Panc1 (cell line): ENCODE measurements at regions not wholly inside any gene's neighbourhood (a gene's known extent, or its start where the extent isn't known, plus 50 kb on each side); places are given as distances from the start of the nearest gene placed in this dataset.

ENCODE experiments used
- ATAC-seq: fragments of 200-7000 bp; cut with Tn5 transposase; 2 replicates; pipeline ENCODE4 v1.9.1; 2020; ENCODE audit warnings: mild to moderate bottlenecking, moderate library complexity
- BruUV-seq: library from RNA; stranded (reverse); fragments of 400-500 nt; replicated peaks from 2 replicates; lab custom pipeline; 2021; lab: Mats Ljungman, UMichigan
- CTCF ChIA-PET: fragments of 300-600 bp; sonication (Branson Sonifier 250); formaldehyde crosslinking; loops from one replicate; lab custom pipeline; 2022; ENCODE audit warnings: antibody characterized with exemption; lab: Charles Lee
- POLR2A ChIA-PET: fragments of 300-600 bp; sonication (Branson Sonifier 250); formaldehyde crosslinking; loops from one replicate; lab custom pipeline; 2022; ENCODE audit warnings: antibody characterized with exemption; lab: Charles Lee
- DNase-seq: peaks from one replicate; pipeline ENCODE4 v3.0.0-alpha.2; 2010; ENCODE audit warnings: low read depth, low spot score
- H3K27ac ChIP-seq: 2 replicates; pipeline ENCODE4 v1.5.1; 2011; ENCODE audit warnings: mild to moderate bottlenecking, low read length, inconsistent platforms
- H3K27me3 ChIP-seq: fragments of 200-500 bp; sonication (Bioruptor generic); 2 replicates; pipeline ENCODE4 v1.6.0; 2014; ENCODE audit warnings: low read length, inconsistent platforms; ENCODE audit not compliant: control insufficient read depth, insufficient read depth
- H3K36me3 ChIP-seq: fragments of 200-500 bp; sonication (Bioruptor generic); 2 replicates; pipeline ENCODE4 v1.5.1; 2014; ENCODE audit warnings: inconsistent platforms, mild to moderate bottlenecking, low read length, moderate library complexity; ENCODE audit not compliant: control insufficient read depth, insufficient read depth
- H3K4me1 ChIP-seq: 2 replicates; pipeline ENCODE4 v1.5.1; 2011; ENCODE audit warnings: inconsistent platforms, mild to moderate bottlenecking, low read length, moderate library complexity; ENCODE audit not compliant: control insufficient read depth, insufficient read depth
- H3K4me3 ChIP-seq, 2 experiments: 2 replicates each; pipeline ENCODE4 v1.5.1; 2011 to 2012; ENCODE audit warnings: low read depth in 2 of 2, low read length in 2 of 2, mild to moderate bottlenecking in 2 of 2, inconsistent platforms in 1 of 2, moderate library complexity in 1 of 2
- H3K9me3 ChIP-seq: fragments of 200-500 bp; sonication (Bioruptor generic); 2 replicates; pipeline ENCODE4 v1.5.1; 2014; ENCODE audit warnings: low read depth, mild to moderate bottlenecking, inconsistent platforms, low read length, moderate library complexity; ENCODE audit not compliant: control insufficient read depth, insufficient read depth
- CTCF ChIP-seq: fragments of 450-650 bp; IDR thresholded peaks from 2 replicates; pipeline ENCODE4 v1.5.1; 2017; ENCODE audit warnings: mild to moderate bottlenecking
- POLR2AphosphoS5 ChIP-seq: IDR thresholded peaks from 2 replicates; pipeline ENCODE4 v1.6.1; 2012; ENCODE audit warnings: mild to moderate bottlenecking, low read depth, low read length, moderate library complexity
- REST ChIP-seq, 2 experiments: IDR thresholded peaks; 2 replicates each; pipeline ENCODE4 v1.6.1; 2011 to 2012; ENCODE audit warnings: low read depth in 2 of 2, control low read depth in 1 of 2, low read length in 1 of 2, mild to moderate bottlenecking in 1 of 2, moderate library complexity in 1 of 2; ENCODE audit not compliant: insufficient read depth in 1 of 2
- SIN3A ChIP-seq: IDR thresholded peaks from 2 replicates; pipeline ENCODE4 v1.6.1; 2012; ENCODE audit warnings: low read depth, mild to moderate bottlenecking, low read length, moderate library complexity, borderline replicate concordance; ENCODE audit not compliant: insufficient read depth
- TCF7L2 ChIP-seq: IDR thresholded peaks from 2 replicates; pipeline ENCODE4 v1.6.1; 2011; ENCODE audit warnings: mild to moderate bottlenecking, low read depth, low read length, inconsistent platforms
- in situ Hi-C: cut with HindIII; loops from 2 replicates; pipeline ENCODE4 v1.10.0; 2016; ENCODE audit warnings: low sequenced_read_pairs, low pct_unique_long_range_greater_than_20kb
- intact Hi-C: fragments of 100-400 bp; cut with micrococcal nuclease; formaldehyde crosslinking; loops from one replicate; pipeline ENCODE4 v1.10.0; 2022; ENCODE audit not compliant: unreplicated experiment

- Histone ChIP-seq H3K4me1 (no peaks in the 10 kb centered on the region), H3K9me3 (no peaks in the 10 kb centered on the region), H3K27me3 (peaks cover 3% of the 10 kb centered on the region; the same call in 1 of the 2 replicates), H3K4me3 (0 out of 4 replicates have a peak overlapping the region, but pooled peaks of 1 of the 2 experiments have one; percentile 17), H3K27ac (no peak overlapping the region), H3K36me3 (no peaks in the 10 kb centered on the region)
- in situ Hi-C loops = no loop called here
- POLR2A ChIA-PET = no interaction called here
- intact Hi-C loops = no loop called here
- TF ChIP-seq POLR2AphosphoS5 (no peak), CTCF (no peak), REST (IDR thresholded peaks at IDR 0.05; ENCODE audit: insufficient read depth in 1 of 2, low read depth in 2 of 2, low read length in 1 of 2) (no peak), TCF7L2 (no peak), SIN3A (no peak)
- DNase-seq = no peak
- BruUV-seq = no TSS peak
- ATAC-seq = peak; percentile 36; the same call in 1 of the 2 replicates
- CTCF ChIA-PET = no interaction called here
Observed at GRCh38 chr2:129758784-129759471, 220.5 kb upstream of the RAB6C start.

- intact Hi-C loops = no loop called here
- POLR2A ChIA-PET = no interaction called here
- ATAC-seq (no peak), DNase-seq (no peak)
- H3K4me1 ChIP-seq = no peaks in the 10 kb centered on the region
- H3K4me3 ChIP-seq = no peak overlapping the region
- TF ChIP-seq SIN3A = no peak
- no peak for TF ChIP-seq REST (IDR thresholded peaks at IDR 0.05; ENCODE audit: insufficient read depth in 1 of 2, low read depth in 2 of 2, low read length in 1 of 2)
- no peak for TF ChIP-seq POLR2AphosphoS5
- no peak for TF ChIP-seq TCF7L2
- no peak for TF ChIP-seq CTCF
- H3K27ac ChIP-seq = no peak overlapping the region
- BruUV-seq = no TSS peak
- peaks cover 3% of the 10 kb centered on the region; the same call in 1 of the 2 replicates for H3K27me3 ChIP-seq
- CTCF ChIA-PET = no interaction called here
- H3K9me3 ChIP-seq = no peaks in the 10 kb centered on the region
- H3K36me3 ChIP-seq = no peaks in the 10 kb centered on the region
- in situ Hi-C loops = no loop called here
Observed at GRCh38 chr2:129759472-129760010, 219.9 kb upstream of the RAB6C start.
